ENCODE measurements at regions not wholly inside any gene's neighbourhood (a gene's known extent, or its start where the extent isn't known, plus 50 kb on each side); places are given as distances from the start of the nearest gene placed in this dataset.

- Histone ChIP-seq H3K27me3 (no peaks in the 10 kb centered on the region), H3K36me3 (replicated peaks in 1 of 2) (no peaks in the 10 kb centered on the region), H3K9me3 (replicated peaks in 1 of 3) (no peaks in the 10 kb centered on the region), H3K4me1 (replicated peaks in 1 of 2) (no peaks in the 10 kb centered on the region), H3K27ac (no peak overlapping the region), H3K4me3 (no peak overlapping the region)
- DNase-seq, result no peak
- no peak for TF ChIP-seq CTCF (IDR thresholded peaks at IDR 0.05)
- no peak for TF ChIP-seq POLR2A (IDR thresholded peaks at IDR 0.05)
- intact Hi-C loops (cut with DNase I), result no loop called here
These were observed 101.5 kb upstream of the UGT8 start for GRCh38 chr4:114497116-114497515.

- Histone ChIP-seq H3K9me3 (replicated peaks in 1 of 3) (no peaks in the 10 kb centered on the region), H3K36me3 (replicated peaks in 1 of 2) (no peaks in the 10 kb centered on the region), H3K27me3 (no peaks in the 10 kb centered on the region), H3K4me1 (replicated peaks in 1 of 2) (no peaks in the 10 kb centered on the region), H3K4me3 (no peak overlapping the region), H3K27ac (no peak overlapping the region)
- TF ChIP-seq CTCF (IDR thresholded peaks at IDR 0.05) (no peak), POLR2A (IDR thresholded peaks at IDR 0.05) (no peak)
- DNase-seq, result no peak
- intact Hi-C loops (cut with DNase I), result no loop called here
These were observed 89.3 kb upstream of the UGT8 start for GRCh38 chr4:114509340-114509739.

GRCh38 chr4:114512595-114513295 is 85.9 kb upstream of the UGT8 start:
- H3K36me3 ChIP-seq (replicated peaks in 1 of 2), result no peaks in the 10 kb centered on the region

GRCh38 chr4:114519368-114519767 is 79.2 kb upstream of the UGT8 start:
- 44 to 58% (median 53%) methylated on average over 2 of the region's 2 CpGs for WGBS, 4 donors
- intact Hi-C loops (cut with DNase I), result no loop called here

More at GRCh38 chr4:114512595-114513295, 85.9 kb upstream of the UGT8 start:
- WGBS, 4 donors, result 68 to 79% (median 75%) methylated on average over 3 of the region's 3 CpGs
- Histone ChIP-seq H3K27me3 (no peaks in the 10 kb centered on the region), H3K4me1 (replicated peaks in 1 of 2) (no peaks in the 10 kb centered on the region), H3K4me3 (no peak overlapping the region), H3K27ac (no peak overlapping the region), H3K9me3 (replicated peaks in 1 of 3) (no peaks in the 10 kb centered on the region)
- DNase-seq, result no peak
- intact Hi-C loops (cut with DNase I), result no loop called here
- TF ChIP-seq POLR2A (IDR thresholded peaks at IDR 0.05) (no peak), CTCF (IDR thresholded peaks at IDR 0.05) (no peak)

More at GRCh38 chr4:114519368-114519767, 79.2 kb upstream of the UGT8 start:
- TF ChIP-seq POLR2A (IDR thresholded peaks at IDR 0.05), result no peak
- no peak for TF ChIP-seq CTCF (IDR thresholded peaks at IDR 0.05)
- H3K4me1 ChIP-seq (replicated peaks in 1 of 2), result no peaks in the 10 kb centered on the region
- no peak overlapping the region for H3K27ac ChIP-seq
- H3K27me3 ChIP-seq, result no peaks in the 10 kb centered on the region
- no peak for DNase-seq
- no peaks in the 10 kb centered on the region for H3K36me3 ChIP-seq (replicated peaks in 1 of 2)
- H3K9me3 ChIP-seq (replicated peaks in 1 of 3), result no peaks in the 10 kb centered on the region
- H3K4me3 ChIP-seq, result no peak overlapping the region

Measured in adrenal gland (tissue), 9 donors.